HPDE6-E6E7 (cell line): ENCODE measurements at regions not wholly inside any gene's neighbourhood (a gene's known extent, or its start where the extent isn't known, plus 50 kb on each side); places are given as distances from the start of the nearest gene placed in this dataset.

Source experiments
- DNase-seq: peaks from one replicate; pipeline ENCODE4 v3.0.0; 2011; ENCODE audit warnings: missing footprints; ENCODE audit errors: extremely low spot score

GRCh38 chr4:161225327-161225726 lies 938.5 kb downstream of the FSTL5 start:
- DNase-seq = no peak

- DNase-seq = no peak
Observed at GRCh38 chr4:161222889-161223288, 940.9 kb downstream of the FSTL5 start.

- DNase-seq = no peak
Observed at GRCh38 chr4:161208564-161208963, 955.2 kb downstream of the FSTL5 start.

GRCh38 chr4:161206528-161207080 lies 957.2 kb downstream of the FSTL5 start:
- DNase-seq = no peak

- no peak for DNase-seq
Observed at GRCh38 chr4:161203865-161204264, 959.9 kb downstream of the FSTL5 start.

- DNase-seq = no peak
Observed at GRCh38 chr4:161197912-161198311, 965.9 kb downstream of the FSTL5 start.

- no peak for DNase-seq
Observed at GRCh38 chr4:161197474-161197873, 966.3 kb downstream of the FSTL5 start.

- no peak for DNase-seq
Observed at GRCh38 chr4:161189286-161190134, 974.3 kb downstream of the FSTL5 start.

GRCh38 chr4:161188578-161188977 lies 975.2 kb downstream of the FSTL5 start:
- DNase-seq = no peak

GRCh38 chr4:161187569-161187968 lies 976.2 kb downstream of the FSTL5 start:
- DNase-seq = no peak

GRCh38 chr4:161186750-161187149 lies 977.0 kb downstream of the FSTL5 start:
- DNase-seq = no peak

GRCh38 chr4:161186012-161186411 lies 977.8 kb downstream of the FSTL5 start:
- DNase-seq = no peak

GRCh38 chr4:161183729-161184128 lies 980.1 kb downstream of the FSTL5 start:
- DNase-seq = no peak

- no peak for DNase-seq
Observed at GRCh38 chr4:161182913-161183312, 980.9 kb downstream of the FSTL5 start.

GRCh38 chr4:161178310-161178709 lies 985.5 kb downstream of the FSTL5 start:
- DNase-seq = no peak

- DNase-seq = peak; percentile 2
Observed at GRCh38 chr4:161172396-161173026, 991.3 kb downstream of the FSTL5 start.

- DNase-seq = no peak
Observed at GRCh38 chr4:161167539-161167938, 996.3 kb downstream of the FSTL5 start.

GRCh38 chr4:161160718-161161117 lies 1003.1 kb downstream of the FSTL5 start:
- no peak for DNase-seq

GRCh38 chr4:161148051-161148450 lies 1015.7 kb downstream of the FSTL5 start:
- no peak for DNase-seq

GRCh38 chr4:161143375-161143774 lies 1020.4 kb downstream of the FSTL5 start:
- DNase-seq = no peak

- no peak for DNase-seq
Observed at GRCh38 chr4:161134795-161135194, 1029.0 kb downstream of the FSTL5 start.

- no peak for DNase-seq
Observed at GRCh38 chr4:161133586-161134276, 1030.1 kb downstream of the FSTL5 start.
